Forelimb muscle (tissue), 1 donor: ENCODE measurements at regions not wholly inside any gene's neighbourhood (a gene's known extent, or its start where the extent isn't known, plus 50 kb on each side); places are given as distances from the start of the nearest gene placed in this dataset.

Experiments
- DNase-seq: peaks from one replicate; pipeline ENCODE4 v3.0.0-alpha.2; 2013; ENCODE audit warnings: low read depth

DNA sequence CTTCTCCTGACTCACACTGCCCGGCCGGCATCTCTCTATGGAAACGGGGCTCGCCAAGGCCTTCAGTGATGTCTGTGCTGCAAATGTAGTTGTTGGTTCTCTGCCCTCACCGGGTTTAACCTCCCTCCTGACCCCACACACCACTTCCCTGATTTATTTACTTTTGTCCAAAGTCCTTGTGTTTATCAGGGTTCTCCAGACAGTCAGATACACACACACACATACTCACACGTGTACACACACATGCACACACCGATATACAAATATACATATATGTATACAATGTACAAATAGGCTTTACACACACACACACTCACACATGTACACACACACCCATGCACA lies 647.0 kb downstream of the BRD1 start:
- no peak for DNase-seq

DNA sequence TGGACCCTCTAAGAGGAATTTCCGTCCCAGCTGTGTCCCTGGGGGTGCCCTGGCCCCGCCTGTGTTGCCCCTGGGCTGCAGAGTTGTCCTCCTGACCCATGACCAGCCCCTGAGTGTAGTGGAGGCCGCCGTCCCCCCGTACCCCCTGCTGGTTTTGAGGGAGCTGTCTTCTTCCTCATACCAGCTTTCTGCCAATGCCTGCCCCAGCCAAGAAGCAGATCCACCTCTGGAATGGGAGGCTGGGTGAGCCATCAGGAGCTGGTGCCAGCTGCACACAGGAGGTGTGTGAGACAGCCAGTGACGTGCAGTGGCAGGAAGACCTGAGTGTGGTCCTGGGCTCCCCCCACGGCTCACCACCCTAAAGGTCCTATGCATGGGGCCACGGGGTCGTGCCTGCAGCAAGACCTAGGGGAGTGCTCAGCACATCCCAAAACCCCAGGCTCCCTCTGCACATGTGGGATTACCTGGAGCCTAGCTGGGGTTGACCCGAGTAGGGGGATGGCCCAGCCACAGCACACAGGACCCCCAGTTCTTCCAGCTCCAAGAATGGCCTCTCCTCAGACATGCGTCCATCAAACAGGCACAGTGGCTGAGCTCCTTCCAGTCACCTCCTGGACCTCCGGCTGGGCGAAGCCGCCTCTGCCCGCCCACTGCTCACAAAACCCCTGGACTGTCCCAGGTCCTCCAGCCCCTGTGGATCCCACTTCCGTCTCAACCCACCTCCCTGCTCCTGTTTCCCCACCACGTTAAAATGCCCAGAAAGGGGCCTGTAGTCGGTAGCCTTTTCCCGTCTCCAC lies 647.6 kb downstream of the BRD1 start:
- DNase-seq: no peak

DNA sequence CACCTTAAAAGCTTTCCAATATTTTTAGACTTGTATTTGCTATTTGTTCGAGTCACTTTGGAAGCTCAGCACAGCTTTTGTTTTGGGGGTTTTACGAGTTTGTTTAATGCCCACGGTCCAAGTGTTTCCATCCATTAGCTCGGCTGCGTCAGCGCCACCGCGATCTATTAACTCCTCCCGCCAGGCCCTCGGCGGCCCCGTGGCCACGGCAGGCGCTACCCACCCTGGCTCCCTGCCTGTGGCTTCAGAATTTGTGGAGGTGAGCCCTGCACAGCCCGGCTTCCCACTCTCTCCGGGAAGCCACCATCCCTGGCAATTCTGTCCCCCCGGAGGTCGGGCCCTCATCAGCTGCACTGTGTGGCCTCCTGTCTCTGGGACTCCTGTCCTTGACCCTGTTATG lies 648.5 kb downstream of the BRD1 start:
- no peak for DNase-seq

GRCh38 chr22:49178246-49179005 lies 649.2 kb downstream of the BRD1 start:
- DNase-seq: no peak

- no peak for DNase-seq
These were observed 650.0 kb downstream of the BRD1 start for GRCh38 chr22:49177666-49178065.

DNA sequence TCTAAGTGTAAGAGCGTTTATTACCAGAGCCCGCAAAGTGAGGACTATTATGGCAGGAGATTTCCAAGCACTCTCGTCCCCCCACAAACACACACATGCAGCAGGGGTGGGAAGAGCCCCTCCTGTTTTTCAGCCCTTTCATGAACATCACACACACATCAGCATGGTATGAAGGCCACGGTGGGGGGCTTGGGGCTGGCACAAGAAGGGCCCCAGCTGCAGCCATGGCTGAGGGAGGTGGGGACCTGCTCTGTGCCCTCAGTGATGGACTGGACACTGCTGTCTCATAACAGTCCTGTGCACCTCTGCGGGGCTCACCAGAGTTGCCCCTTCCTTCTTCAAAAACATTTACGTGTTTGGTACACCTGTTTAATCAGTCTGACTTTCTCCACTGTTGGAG lies 650.7 kb downstream of the BRD1 start:
- no peak for DNase-seq

DNA sequence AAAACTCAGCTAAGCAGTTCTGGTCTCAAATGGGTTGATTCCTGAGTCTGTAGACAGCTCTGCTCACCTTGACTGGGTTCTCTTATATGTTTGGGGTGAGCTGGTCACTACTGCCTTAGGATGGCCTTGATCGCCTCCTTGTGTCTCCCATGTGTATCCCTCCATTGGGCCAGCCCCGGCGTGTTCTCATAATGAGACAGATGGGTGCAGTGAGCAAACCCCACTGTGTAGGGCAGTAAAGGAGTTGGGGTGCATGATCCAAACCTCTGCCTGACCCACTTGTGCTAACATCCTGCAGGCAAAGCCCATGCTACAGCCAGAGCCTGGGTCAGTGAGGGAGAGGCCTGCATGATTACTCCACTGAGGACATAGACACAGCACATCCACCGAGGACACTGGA lies 657.6 kb downstream of the BRD1 start:
- DNase-seq: no peak

DNA sequence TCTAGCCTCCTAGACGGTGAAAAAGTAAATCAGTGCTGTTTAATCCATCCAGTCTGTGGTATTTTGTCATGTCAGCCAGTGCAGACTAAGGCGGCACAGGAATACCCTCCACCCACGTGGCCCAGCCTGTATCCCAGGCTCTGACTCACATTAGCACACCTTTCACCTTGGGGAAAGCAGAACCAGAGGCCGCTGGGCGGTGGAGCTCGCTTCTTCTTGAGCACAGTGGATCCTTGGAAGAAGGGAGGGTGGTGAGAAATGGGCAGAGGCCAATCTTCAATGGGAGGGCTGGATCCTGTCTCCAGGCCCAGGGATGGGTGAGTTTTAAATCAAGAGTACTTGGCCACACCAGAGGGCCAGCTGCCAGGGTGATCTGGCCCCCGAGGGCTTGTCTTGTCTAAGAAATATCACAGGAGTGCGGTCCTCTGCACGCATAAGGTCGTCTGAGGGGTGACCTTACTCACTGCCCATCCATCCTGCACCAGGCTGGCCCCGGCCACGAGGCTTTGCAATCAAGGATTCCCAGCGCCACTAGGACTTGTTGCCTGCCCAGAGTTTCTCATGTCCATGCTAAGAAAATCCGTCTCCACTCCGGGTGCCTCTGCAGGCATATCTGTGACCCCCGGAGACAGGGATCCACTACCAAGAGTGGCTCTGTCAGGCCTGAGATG lies 658.5 kb downstream of the BRD1 start:
- DNase-seq: no peak

DNA sequence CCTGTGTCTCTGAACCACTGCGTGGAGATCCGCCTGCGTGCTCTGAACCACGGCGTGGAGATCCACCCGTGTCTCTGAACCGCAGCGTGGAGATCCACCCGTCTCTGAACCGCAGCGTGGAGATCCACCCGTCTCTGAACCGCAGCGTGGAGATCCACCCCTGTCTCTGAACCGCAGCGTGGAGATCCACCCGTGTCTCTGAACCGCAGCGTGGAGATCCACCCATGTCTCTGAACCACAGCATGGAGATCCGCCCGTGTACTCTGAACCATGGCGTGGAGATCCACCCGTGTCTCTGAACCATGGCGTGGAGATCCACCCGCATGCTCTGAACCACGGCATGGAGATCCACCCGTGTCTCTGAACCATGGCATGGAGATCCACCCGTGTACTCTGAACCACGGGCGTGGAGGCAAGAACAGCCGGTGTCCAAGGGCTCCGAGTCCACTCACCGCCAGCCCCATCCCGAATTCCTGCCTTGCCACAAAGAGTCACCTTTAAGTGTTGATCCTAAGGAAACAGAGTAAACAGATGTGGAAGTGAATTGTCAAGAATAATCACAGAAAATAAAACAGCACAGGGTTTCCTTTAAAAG lies 659.4 kb downstream of the BRD1 start:
- DNase-seq: no peak

DNA sequence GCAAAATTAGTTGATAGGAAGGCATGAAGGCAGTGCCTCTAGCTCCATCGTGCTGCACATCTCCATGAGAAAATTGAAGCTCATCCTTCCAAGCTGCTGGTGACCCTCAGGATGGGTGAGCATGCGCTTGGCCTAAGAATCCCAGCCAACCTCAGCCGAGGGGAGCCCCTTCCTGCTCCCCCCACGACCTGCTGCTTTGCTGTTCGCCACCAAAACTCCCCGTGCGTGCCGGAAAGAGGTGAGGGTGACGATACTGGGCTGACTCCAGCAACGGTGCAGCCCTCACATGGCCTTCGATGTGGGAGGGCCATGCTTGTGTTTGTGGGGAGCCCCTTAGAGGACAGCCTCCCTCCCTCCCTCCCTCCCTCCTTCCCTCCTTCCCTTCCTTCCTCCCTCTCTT lies 660.9 kb downstream of the BRD1 start:
- no peak for DNase-seq

DNA sequence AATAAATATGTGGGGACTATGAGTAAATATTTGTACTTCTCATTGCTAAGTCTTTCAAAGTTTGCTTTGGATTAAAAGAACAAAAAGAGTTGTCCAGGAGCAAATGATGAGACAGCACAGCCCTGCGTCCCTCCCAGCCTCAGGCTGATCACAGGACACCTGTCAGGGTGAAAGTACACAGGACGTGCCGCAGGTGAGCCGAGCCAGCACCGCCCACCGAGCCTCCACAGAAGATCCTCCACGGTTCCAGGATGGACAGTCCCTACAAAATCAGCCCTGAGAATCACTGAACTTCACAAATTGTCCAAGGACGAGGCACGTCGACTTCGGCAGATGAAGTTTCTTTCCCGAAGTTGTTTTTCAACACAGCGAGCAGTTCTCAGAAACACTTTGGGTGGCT lies 661.5 kb downstream of the BRD1 start:
- DNase-seq: no peak

- DNase-seq: no peak
These were observed 662.8 kb downstream of the BRD1 start for GRCh38 chr22:49164773-49165320.

GRCh38 chr22:49163960-49164690 lies 663.5 kb downstream of the BRD1 start:
- DNase-seq: no peak

DNA sequence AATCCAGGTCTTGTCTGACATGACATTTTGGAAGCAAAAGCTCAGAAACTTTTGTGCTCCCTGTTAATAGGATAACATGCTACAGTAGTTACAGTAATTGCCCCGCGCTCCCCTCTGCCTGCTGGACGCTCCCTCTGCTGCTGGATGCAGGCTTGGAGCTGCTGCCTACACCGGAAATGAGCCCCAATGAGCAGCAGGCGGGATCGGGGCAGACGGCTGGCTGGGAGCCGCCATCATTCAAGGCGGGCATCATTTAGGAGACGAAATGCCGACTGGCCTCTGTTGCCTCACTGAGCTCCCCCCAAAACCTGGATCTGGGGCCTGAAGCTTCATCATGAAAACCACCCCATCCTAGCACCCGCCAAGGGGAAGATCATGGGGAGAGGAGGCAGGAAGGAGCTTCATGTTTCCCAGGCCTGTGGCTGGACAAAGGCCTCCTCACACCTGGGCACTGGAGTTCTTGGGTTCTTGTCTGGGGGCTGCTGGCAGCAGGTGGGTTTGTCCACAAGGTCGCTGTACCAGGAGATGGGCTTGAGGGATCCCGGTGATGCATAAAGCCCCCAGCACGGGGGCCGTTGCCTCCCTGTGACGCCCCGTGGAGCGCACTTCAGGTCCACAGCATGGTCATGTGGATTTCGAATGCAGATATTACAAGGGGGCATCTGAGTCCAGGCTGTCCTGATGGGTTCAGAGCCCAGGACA lies 664.3 kb downstream of the BRD1 start:
- DNase-seq: no peak

- DNase-seq: no peak
These were observed 664.8 kb downstream of the BRD1 start for GRCh38 chr22:49162841-49163240.

GRCh38 chr22:49161002-49161850 lies 666.4 kb downstream of the BRD1 start:
- DNase-seq: no peak

- no peak for DNase-seq
These were observed 667.2 kb downstream of the BRD1 start for GRCh38 chr22:49160261-49161001.

- no peak for DNase-seq
These were observed 668.0 kb downstream of the BRD1 start for GRCh38 chr22:49159711-49160110.
